K562 (cell line): ENCODE measurements at regions not wholly inside any gene's neighbourhood (a gene's known extent, or its start where the extent isn't known, plus 50 kb on each side); places are given as distances from the start of the nearest gene placed in this dataset.

Source experiments
- BCOR ChIP-seq: fragments of 450-650 bp; IDR thresholded peaks from 2 replicates; pipeline ENCODE4 v1.6.1; 2016
- MGA ChIP-seq: fragments of 450-650 bp; IDR thresholded peaks from 2 replicates; pipeline ENCODE4 v1.6.1; 2016; ENCODE audit warnings: mild to moderate bottlenecking, moderate library complexity
- PHB2 ChIP-seq: fragments of 450-650 bp; IDR thresholded peaks from 2 replicates; pipeline ENCODE4 v1.6.1; 2017; ENCODE audit warnings: low read depth
- XRCC3 ChIP-seq: fragments of 450-650 bp; IDR thresholded peaks from 2 replicates; pipeline ENCODE4 v1.6.1; 2017; ENCODE audit warnings: mild to moderate bottlenecking, moderate library complexity
- ZBED1 ChIP-seq: IDR thresholded peaks from 2 replicates; pipeline ENCODE4 v1.6.1; 2014
- ZNF174 ChIP-seq: fragments of 250-450 bp; sonication (Bioruptor Pico); IDR thresholded peaks from 2 replicates; pipeline ENCODE4 v1.4.0; 2020; ENCODE audit warnings: mild to moderate bottlenecking

- TF ChIP-seq MGA (no peak), BCOR (peak; percentile 72; the same call in 1 of the 2 replicates), ZBED1 (no peak), ZNF174 (CRISPR knock-in tag) (no peak), PHB2 (no peak), XRCC3 (no peak)
Measured at GRCh38 chr5:135169753-135170152, 135.7 kb upstream of the PITX1 start (continued).
